Peyer's patch (tissue), 4 donors: ENCODE measurements at regions not wholly inside any gene's neighbourhood (a gene's known extent, or its start where the extent isn't known, plus 50 kb on each side); places are given as distances from the start of the nearest gene placed in this dataset.
"Not testable (repeated sequence)": the region's sequence is repeated elsewhere in the genome, so short reads cannot be mapped to it uniquely, and the experiment has no call there.

Experiments
- POLR2A ChIP-seq, 2 donors: fragments of 450-650 bp; IDR thresholded peaks; one replicate each; pipeline ENCODE4 v1.5.1; 2017; ENCODE audit warnings: antibody characterized with exemption in 2 of 2, mild to moderate bottlenecking in 2 of 2, moderate library complexity in 2 of 2
- TF ChIP-seq, protein P1 (sequence below), 6 experiments: fragments of 450-650 bp in 4 of 6; fragments of 200-600 bp in 2 of 6; sonication (generic) in 1 of 6; IDR thresholded peaks; one replicate each; pipeline ENCODE4 v1.5.1; 2017 to 2019; ENCODE audit warnings: antibody characterized with exemption in 6 of 6, mild to moderate bottlenecking in 3 of 6, moderate library complexity in 1 of 6

DNA sequence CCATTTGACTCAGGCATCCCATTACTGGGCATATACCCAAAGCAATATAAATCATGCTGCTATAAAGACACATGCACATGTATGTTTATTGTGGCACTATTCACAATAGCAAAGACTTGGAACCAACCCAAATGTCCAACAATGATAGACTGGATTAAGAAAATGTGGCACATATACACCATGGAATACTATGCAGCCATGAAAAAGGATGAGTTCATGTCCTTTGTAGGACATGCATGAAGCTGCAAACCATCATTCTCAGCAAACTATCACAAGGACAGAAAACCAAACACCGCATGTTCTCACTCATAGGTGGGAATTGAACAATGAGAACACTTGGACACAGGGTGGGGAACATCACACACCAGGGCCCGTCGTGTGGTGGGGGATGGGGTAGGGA, 545.0 kb downstream of the ZIC3 start:
- TF ChIP-seq POLR2A (IDR thresholded peaks at IDR 0.05) = not testable (repeated sequence)
- TF ChIP-seq, protein P1, sequence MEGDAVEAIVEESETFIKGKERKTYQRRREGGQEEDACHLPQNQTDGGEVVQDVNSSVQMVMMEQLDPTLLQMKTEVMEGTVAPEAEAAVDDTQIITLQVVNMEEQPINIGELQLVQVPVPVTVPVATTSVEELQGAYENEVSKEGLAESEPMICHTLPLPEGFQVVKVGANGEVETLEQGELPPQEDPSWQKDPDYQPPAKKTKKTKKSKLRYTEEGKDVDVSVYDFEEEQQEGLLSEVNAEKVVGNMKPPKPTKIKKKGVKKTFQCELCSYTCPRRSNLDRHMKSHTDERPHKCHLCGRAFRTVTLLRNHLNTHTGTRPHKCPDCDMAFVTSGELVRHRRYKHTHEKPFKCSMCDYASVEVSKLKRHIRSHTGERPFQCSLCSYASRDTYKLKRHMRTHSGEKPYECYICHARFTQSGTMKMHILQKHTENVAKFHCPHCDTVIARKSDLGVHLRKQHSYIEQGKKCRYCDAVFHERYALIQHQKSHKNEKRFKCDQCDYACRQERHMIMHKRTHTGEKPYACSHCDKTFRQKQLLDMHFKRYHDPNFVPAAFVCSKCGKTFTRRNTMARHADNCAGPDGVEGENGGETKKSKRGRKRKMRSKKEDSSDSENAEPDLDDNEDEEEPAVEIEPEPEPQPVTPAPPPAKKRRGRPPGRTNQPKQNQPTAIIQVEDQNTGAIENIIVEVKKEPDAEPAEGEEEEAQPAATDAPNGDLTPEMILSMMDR (IDR thresholded peaks at IDR 0.05) = not testable (repeated sequence)
